HCT116 (cell line): ENCODE measurements at regions not wholly inside any gene's neighbourhood (a gene's known extent, or its start where the extent isn't known, plus 50 kb on each side); places are given as distances from the start of the nearest gene placed in this dataset.

Experiments used
- ATAC-seq: fragments of 200-7000 bp; cut with Tn5 transposase; 2 replicates; pipeline ENCODE4 v1.9.1; 2020; ENCODE audit warnings: mild to moderate bottlenecking, moderate library complexity
- BruUV-seq: library from RNA; stranded (reverse); fragments of 400-500 nt; replicated peaks from 2 replicates; lab custom pipeline; 2021; lab: Mats Ljungman, UMichigan
- CTCF ChIA-PET: fragments of 300-600 bp; sonication (Branson Sonifier 250); formaldehyde crosslinking; loops from one replicate; lab custom pipeline; 2021; ENCODE audit warnings: antibody characterized with exemption; lab: Charles Lee
- POLR2A ChIA-PET: fragments of 300-600, 350-600 bp; sonication (Branson Sonifier 250); formaldehyde crosslinking; loops from one replicate; lab custom pipeline; 2021; ENCODE audit warnings: antibody characterized with exemption; lab: Charles Lee
- RAD21 ChIA-PET, 2 experiments: fragments of 300-600 bp; sonication (Branson Sonifier 250); formaldehyde crosslinking; loops; one replicate each; lab custom pipeline; 2023; ENCODE audit warnings: low total read pairs in 2 of 2; ENCODE audit not compliant: uncharacterized antibody in 2 of 2, unreplicated experiment in 2 of 2, low non-redundant PET in 1 of 2; lab: Charles Lee
- DNase-seq: peaks from one replicate; pipeline ENCODE4 v3.0.0-alpha.2; 2010; ENCODE audit warnings: low read depth, low spot score
- H2AFZ ChIP-seq: fragments of 200-600 bp; shearing (Covaris generic), sonication (generic); 2 replicates; pipeline ENCODE4 v1.6.1; 2017; ENCODE audit warnings: low read depth, mixed run types, mixed read lengths, antibody characterized with exemption, low read length; ENCODE audit not compliant: poor library complexity, severe bottlenecking
- H3K27ac ChIP-seq: 2 replicates; pipeline ENCODE4 v1.5.1; 2012; ENCODE audit warnings: low read depth, low read length
- H3K27me3 ChIP-seq: fragments of 200-600 bp; sonication (generic); 2 replicates; pipeline ENCODE4 v1.6.1; 2016; ENCODE audit warnings: mixed run types, low read length, mixed read lengths; ENCODE audit not compliant: insufficient read depth
- H3K36me3 ChIP-seq, 2 experiments: fragments of 200-500 bp in 1 of 2; fragments of 200-600 bp in 1 of 2; sonication (Bioruptor generic) in 1 of 2; sonication (generic) in 1 of 2; 2 replicates each; pipeline versions ENCODE4 v1.5.1 to v1.6.1; 2014 to 2016; ENCODE audit warnings: low read length in 2 of 2, inconsistent platforms in 1 of 2, mixed read lengths in 1 of 2, mixed run types in 1 of 2; ENCODE audit not compliant: insufficient read depth in 2 of 2, control insufficient read depth in 1 of 2
- H3K4me1 ChIP-seq, 2 experiments: fragments of 200-600 bp in 1 of 2; sonication (generic) in 1 of 2; 2 replicates each; pipeline versions ENCODE4 v1.5.1 to v1.6.1; 2012 to 2017; ENCODE audit warnings: low read length in 2 of 2, inconsistent platforms in 1 of 2, mild to moderate bottlenecking in 1 of 2, mixed read lengths in 1 of 2, mixed run types in 1 of 2, moderate library complexity in 1 of 2; ENCODE audit not compliant: insufficient read depth in 2 of 2, control insufficient read depth in 1 of 2
- H3K4me2 ChIP-seq: fragments of 200-600 bp; sonication (generic); 2 replicates; pipeline ENCODE4 v1.6.1; 2017; ENCODE audit warnings: mixed run types, low read length, mixed read lengths
- H3K4me3 ChIP-seq, 2 experiments: fragments of 200-600 bp in 1 of 2; sonication (generic) in 1 of 2; replicated peaks in 1 of 2; 2 replicates each; pipeline ENCODE4 v1.5.1; 2011 to 2016; ENCODE audit warnings: low read length in 2 of 2, control low read depth in 1 of 2, low read depth in 1 of 2, mild to moderate bottlenecking in 1 of 2, mixed read lengths in 1 of 2, mixed run types in 1 of 2
- H3K79me2 ChIP-seq: fragments of 200-600 bp; sonication (generic); 2 replicates; pipeline ENCODE4 v1.6.1; 2017; ENCODE audit warnings: mild to moderate bottlenecking, mixed run types, low read length, moderate library complexity, mixed read lengths; ENCODE audit not compliant: insufficient read depth
- H3K9ac ChIP-seq: fragments of 200-600 bp; sonication (generic); 2 replicates; pipeline ENCODE4 v1.6.1; 2016; ENCODE audit warnings: low read length, mixed read lengths
- H3K9me2 ChIP-seq: fragments of 200-600 bp; sonication (generic), shearing (Covaris generic); 2 replicates; pipeline ENCODE4 v1.6.1; 2017; ENCODE audit warnings: mixed run types, mild to moderate bottlenecking, moderate library complexity; ENCODE audit not compliant: insufficient read depth
- H3K9me3 ChIP-seq, 2 experiments: fragments of 200-500 bp in 1 of 2; fragments of 200-600 bp in 1 of 2; sonication (Bioruptor generic) in 1 of 2; sonication (generic) in 1 of 2; 2 replicates each; pipeline ENCODE4 v1.6.1; 2014 to 2017; ENCODE audit warnings: low read length in 2 of 2, mixed read lengths in 2 of 2, inconsistent platforms in 1 of 2, low read depth in 1 of 2, mild to moderate bottlenecking in 1 of 2, mixed run types in 1 of 2, moderate library complexity in 1 of 2; ENCODE audit not compliant: control insufficient read depth in 1 of 2, insufficient read depth in 1 of 2
- H4K20me1 ChIP-seq: fragments of 200-600 bp; sonication (generic), shearing (Covaris generic); 2 replicates; pipeline ENCODE4 v1.6.1; 2017; ENCODE audit warnings: mixed run types, mild to moderate bottlenecking, moderate library complexity; ENCODE audit not compliant: insufficient read depth
- ATF3 ChIP-seq: IDR thresholded peaks from 2 replicates; pipeline ENCODE4 v1.6.1; 2012
- CBX3 ChIP-seq: IDR thresholded peaks from 2 replicates; pipeline ENCODE4 v1.6.1; 2012; ENCODE audit warnings: low read depth
- CEBPB ChIP-seq: IDR thresholded peaks from 2 replicates; pipeline ENCODE4 v1.6.1; 2012; ENCODE audit warnings: low read depth
- EGR1 ChIP-seq: IDR thresholded peaks from 2 replicates; pipeline ENCODE4 v1.6.1; 2012; ENCODE audit warnings: low read depth
- EZH2 ChIP-seq: fragments of 200-600 bp; sonication (generic); IDR thresholded peaks from 2 replicates; pipeline ENCODE4 v1.6.1; 2017; ENCODE audit warnings: antibody characterized with exemption, mixed run types
- EZH2phosphoT487 ChIP-seq: fragments of 200-600 bp; IDR thresholded peaks from 2 replicates; pipeline ENCODE4 v1.6.1; 2018; ENCODE audit warnings: antibody characterized with exemption, borderline replicate concordance
- FOSL1 ChIP-seq: IDR thresholded peaks from 2 replicates; pipeline ENCODE4 v1.6.1; 2012; ENCODE audit warnings: low read depth
- MAX ChIP-seq: IDR thresholded peaks from 2 replicates; pipeline ENCODE4 v1.6.1; 2012
- POLR2A ChIP-seq: IDR thresholded peaks from 2 replicates; pipeline ENCODE4 v1.7.0; 2011; ENCODE audit warnings: borderline replicate concordance; ENCODE audit not compliant: insufficient read depth, insufficient read length; ENCODE audit errors: extremely low read depth
- POLR2AphosphoS5 ChIP-seq: IDR thresholded peaks from 2 replicates; pipeline ENCODE4 v1.6.1; 2011; ENCODE audit warnings: mild to moderate bottlenecking, low read depth, low read length, moderate library complexity
- REST ChIP-seq: IDR thresholded peaks from 2 replicates; pipeline ENCODE4 v1.6.1; 2012; ENCODE audit warnings: low read depth
- SP1 ChIP-seq: IDR thresholded peaks from 2 replicates; pipeline ENCODE4 v1.6.1; 2012; ENCODE audit warnings: low read depth
- SRF ChIP-seq: IDR thresholded peaks from 2 replicates; pipeline ENCODE4 v1.6.1; 2012; ENCODE audit warnings: low read depth
- ZFX ChIP-seq: fragments of 450-650 bp; IDR thresholded peaks from 2 replicates; pipeline ENCODE4 v1.6.1; 2017
- ZNF274 ChIP-seq: fragments of 200-500 bp; sonication (Bioruptor generic); IDR thresholded peaks from 2 replicates; pipeline ENCODE4 v1.6.1; 2014; ENCODE audit warnings: mild to moderate bottlenecking, low read depth, low read length, inconsistent platforms
- intact Hi-C: fragments of 100-400 bp; cut with micrococcal nuclease; formaldehyde crosslinking; loops from 2 replicates; pipeline ENCODE4 v1.10.0; 2022
- TF ChIP-seq, protein P1 (sequence below), 3 experiments: fragments of 200-600 bp in 1 of 3; sonication (generic) in 1 of 3; IDR thresholded peaks in 2 of 3; conservative IDR thresholded peaks in 1 of 3; 2 replicates each; pipeline ENCODE4 v1.5.1; 2012 to 2017; ENCODE audit warnings: low read depth in 2 of 3, low read length in 2 of 3, antibody characterized with exemption in 1 of 3, borderline replicate concordance in 1 of 3, control low read depth in 1 of 3, mild to moderate bottlenecking in 1 of 3, mixed read lengths in 1 of 3, mixed run types in 1 of 3, moderate library complexity in 1 of 3; ENCODE audit not compliant: insufficient read depth in 1 of 3
- TF ChIP-seq, protein P2 (sequence below): IDR thresholded peaks from 2 replicates; pipeline ENCODE4 v1.6.1; 2011; ENCODE audit warnings: mild to moderate bottlenecking, low read length, moderate library complexity; ENCODE audit not compliant: insufficient replicate concordance; ENCODE audit errors: extremely low read depth

DNA sequence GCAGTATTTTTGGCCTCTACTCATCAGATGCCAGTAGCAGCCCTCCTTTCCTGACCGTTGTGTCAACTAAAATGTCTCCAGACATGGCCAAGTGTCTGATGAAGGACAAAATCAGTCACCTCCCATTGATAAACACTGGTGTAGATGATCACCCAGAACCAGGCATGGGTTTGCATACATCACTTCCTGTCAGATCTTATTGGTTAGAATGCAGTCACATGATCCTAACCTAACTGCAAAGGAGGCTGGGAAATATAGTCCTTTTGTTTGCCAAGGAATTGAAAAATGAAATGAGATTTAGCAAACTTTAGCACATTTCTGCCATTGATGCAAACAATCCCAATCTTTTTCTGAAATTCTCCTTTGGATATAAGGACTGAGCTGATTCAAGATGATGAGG, 141.4 kb downstream of the BUB3 start:
- BruUV-seq = no TSS peak
- H3K27me3 ChIP-seq = no peaks in the 10 kb centered on the region
- no peaks in the 10 kb centered on the region for H3K4me1 ChIP-seq
- H3K9ac ChIP-seq = no peak overlapping the region
- ChIA-PET POLR2A (no interaction called here), RAD21 (no interaction called here), CTCF (no interaction called here)
- H2AFZ ChIP-seq = no peak overlapping the region
- H3K36me3 ChIP-seq = no peaks in the 10 kb centered on the region
- no peak overlapping the region for H3K4me3 ChIP-seq
- intact Hi-C loops = no loop called here
- TF ChIP-seq MAX (no peak), CEBPB (no peak), FOSL1 (no peak), SRF (no peak), ATF3 (no peak), EZH2phosphoT487 (no peak), REST (no peak), EZH2 (no peak), ZFX (no peak), CBX3 (no peak), EGR1 (no peak), SP1 (no peak), ZNF274 (no peak), POLR2AphosphoS5 (no peak), POLR2A (no peak)
- TF ChIP-seq, protein P1, sequence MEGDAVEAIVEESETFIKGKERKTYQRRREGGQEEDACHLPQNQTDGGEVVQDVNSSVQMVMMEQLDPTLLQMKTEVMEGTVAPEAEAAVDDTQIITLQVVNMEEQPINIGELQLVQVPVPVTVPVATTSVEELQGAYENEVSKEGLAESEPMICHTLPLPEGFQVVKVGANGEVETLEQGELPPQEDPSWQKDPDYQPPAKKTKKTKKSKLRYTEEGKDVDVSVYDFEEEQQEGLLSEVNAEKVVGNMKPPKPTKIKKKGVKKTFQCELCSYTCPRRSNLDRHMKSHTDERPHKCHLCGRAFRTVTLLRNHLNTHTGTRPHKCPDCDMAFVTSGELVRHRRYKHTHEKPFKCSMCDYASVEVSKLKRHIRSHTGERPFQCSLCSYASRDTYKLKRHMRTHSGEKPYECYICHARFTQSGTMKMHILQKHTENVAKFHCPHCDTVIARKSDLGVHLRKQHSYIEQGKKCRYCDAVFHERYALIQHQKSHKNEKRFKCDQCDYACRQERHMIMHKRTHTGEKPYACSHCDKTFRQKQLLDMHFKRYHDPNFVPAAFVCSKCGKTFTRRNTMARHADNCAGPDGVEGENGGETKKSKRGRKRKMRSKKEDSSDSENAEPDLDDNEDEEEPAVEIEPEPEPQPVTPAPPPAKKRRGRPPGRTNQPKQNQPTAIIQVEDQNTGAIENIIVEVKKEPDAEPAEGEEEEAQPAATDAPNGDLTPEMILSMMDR (IDR thresholded peaks at IDR 0.05 in 2 of 3, conservative IDR thresholded peaks at IDR 0.05 in 1 of 3; ENCODE audit: borderline replicate concordance in 1 of 3, insufficient read depth in 1 of 3, low read depth in 2 of 3, low read length in 2 of 3) = no peak
- TF ChIP-seq, protein P2, sequence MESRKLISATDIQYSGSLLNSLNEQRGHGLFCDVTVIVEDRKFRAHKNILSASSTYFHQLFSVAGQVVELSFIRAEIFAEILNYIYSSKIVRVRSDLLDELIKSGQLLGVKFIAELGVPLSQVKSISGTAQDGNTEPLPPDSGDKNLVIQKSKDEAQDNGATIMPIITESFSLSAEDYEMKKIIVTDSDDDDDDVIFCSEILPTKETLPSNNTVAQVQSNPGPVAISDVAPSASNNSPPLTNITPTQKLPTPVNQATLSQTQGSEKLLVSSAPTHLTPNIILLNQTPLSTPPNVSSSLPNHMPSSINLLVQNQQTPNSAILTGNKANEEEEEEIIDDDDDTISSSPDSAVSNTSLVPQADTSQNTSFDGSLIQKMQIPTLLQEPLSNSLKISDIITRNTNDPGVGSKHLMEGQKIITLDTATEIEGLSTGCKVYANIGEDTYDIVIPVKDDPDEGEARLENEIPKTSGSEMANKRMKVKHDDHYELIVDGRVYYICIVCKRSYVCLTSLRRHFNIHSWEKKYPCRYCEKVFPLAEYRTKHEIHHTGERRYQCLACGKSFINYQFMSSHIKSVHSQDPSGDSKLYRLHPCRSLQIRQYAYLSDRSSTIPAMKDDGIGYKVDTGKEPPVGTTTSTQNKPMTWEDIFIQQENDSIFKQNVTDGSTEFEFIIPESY = no peak
- H3K9me3 ChIP-seq = no peaks in the 10 kb centered on the region
- DNase-seq (no peak), ATAC-seq (peak; percentile 62; the same call in 1 of the 2 replicates)
- H4K20me1 ChIP-seq = no peaks in the 10 kb centered on the region
- H3K4me2 ChIP-seq = no peak overlapping the region
- H3K27ac ChIP-seq = no peak overlapping the region
- H3K9me2 ChIP-seq = no peaks in the 10 kb centered on the region
- H3K79me2 ChIP-seq = no peaks in the 10 kb centered on the region
